Uterus (tissue), 2 donors: ENCODE measurements at regions not wholly inside any gene's neighbourhood (a gene's known extent, or its start where the extent isn't known, plus 50 kb on each side); places are given as distances from the start of the nearest gene placed in this dataset.

Experiments
- CTCF ChIP-seq, 4 experiments: fragments of 200-600 bp in 2 of 4; fragments of 450-650 bp in 2 of 4; sonication (generic) in 2 of 4; IDR thresholded peaks; one replicate each; pipeline ENCODE4 v1.5.1; 2016 to 2019; ENCODE audit warnings: antibody characterized with exemption in 4 of 4, mild to moderate bottlenecking in 2 of 4, moderate library complexity in 1 of 4
- POLR2A ChIP-seq, 2 donors: fragments of 450-650 bp; IDR thresholded peaks; one replicate each; pipeline ENCODE4 v1.6.1; 2016; ENCODE audit warnings: antibody characterized with exemption in 2 of 2, mild to moderate bottlenecking in 1 of 2, moderate library complexity in 1 of 2

- no peak for TF ChIP-seq CTCF (IDR thresholded peaks at IDR 0.05)
- no peak for TF ChIP-seq POLR2A (IDR thresholded peaks at IDR 0.05)
Measured at GRCh38 chr3:167160781-167161180, 219.3 kb downstream of the ZBBX start.
